Upper lobe of right lung (tissue), 1 donor: ENCODE measurements at regions not wholly inside any gene's neighbourhood (a gene's known extent, or its start where the extent isn't known, plus 50 kb on each side); places are given as distances from the start of the nearest gene placed in this dataset.
A peak's percentile ranks its signal among the peaks of the same experiment; 100 is the strongest.

Source experiments
- ATAC-seq: fragments of 200-7000 bp; cut with Tn5 transposase; one replicate; pipeline ENCODE4 v1.9.1; 2020; ENCODE audit warnings: mild to moderate bottlenecking, moderate library complexity
- DNase-seq: peaks from one replicate; pipeline ENCODE4 v3.0.0-alpha.2; 2020
- H3K27ac ChIP-seq: fragments of 200-600 bp; one replicate; pipeline ENCODE4 v1.8.0; 2022
- H3K27me3 ChIP-seq: fragments of 200-600 bp; one replicate; pipeline ENCODE4 v1.8.0; 2022; ENCODE audit warnings: mild to moderate bottlenecking
- H3K36me3 ChIP-seq: fragments of 200-600 bp; one replicate; pipeline ENCODE4 v1.8.0; 2022
- H3K4me1 ChIP-seq: fragments of 200-600 bp; one replicate; pipeline ENCODE4 v1.8.0; 2022
- H3K4me3 ChIP-seq: fragments of 200-600 bp; one replicate; pipeline ENCODE4 v1.8.0; 2022; ENCODE audit warnings: mild to moderate bottlenecking
- H3K9me3 ChIP-seq: fragments of 200-600 bp; one replicate; pipeline ENCODE4 v1.8.0; 2022
- intact Hi-C: fragments of 100-400 bp; cut with DNase I; formaldehyde crosslinking; loops from one replicate; pipeline ENCODE4 v1.11.0; 2022
- TF ChIP-seq, protein P1 (sequence below): fragments of 200-600 bp; IDR thresholded peaks from one replicate; pipeline ENCODE4 v1.8.0; 2022; ENCODE audit warnings: antibody characterized with exemption
- donor health status: DM: no; HTN: yes; CAD: no; lungs with severe emphysema.

GRCh38 chr18:76687304-76687962 lies 134.9 kb upstream of the ZNF236 start:
- H3K4me1 ChIP-seq: peaks cover 4% of the 10 kb centered on the region
- H3K27me3 ChIP-seq: no peaks in the 10 kb centered on the region
- H3K27ac ChIP-seq: no peak overlapping the region
- DNase-seq: no peak
- TF ChIP-seq, protein P1, sequence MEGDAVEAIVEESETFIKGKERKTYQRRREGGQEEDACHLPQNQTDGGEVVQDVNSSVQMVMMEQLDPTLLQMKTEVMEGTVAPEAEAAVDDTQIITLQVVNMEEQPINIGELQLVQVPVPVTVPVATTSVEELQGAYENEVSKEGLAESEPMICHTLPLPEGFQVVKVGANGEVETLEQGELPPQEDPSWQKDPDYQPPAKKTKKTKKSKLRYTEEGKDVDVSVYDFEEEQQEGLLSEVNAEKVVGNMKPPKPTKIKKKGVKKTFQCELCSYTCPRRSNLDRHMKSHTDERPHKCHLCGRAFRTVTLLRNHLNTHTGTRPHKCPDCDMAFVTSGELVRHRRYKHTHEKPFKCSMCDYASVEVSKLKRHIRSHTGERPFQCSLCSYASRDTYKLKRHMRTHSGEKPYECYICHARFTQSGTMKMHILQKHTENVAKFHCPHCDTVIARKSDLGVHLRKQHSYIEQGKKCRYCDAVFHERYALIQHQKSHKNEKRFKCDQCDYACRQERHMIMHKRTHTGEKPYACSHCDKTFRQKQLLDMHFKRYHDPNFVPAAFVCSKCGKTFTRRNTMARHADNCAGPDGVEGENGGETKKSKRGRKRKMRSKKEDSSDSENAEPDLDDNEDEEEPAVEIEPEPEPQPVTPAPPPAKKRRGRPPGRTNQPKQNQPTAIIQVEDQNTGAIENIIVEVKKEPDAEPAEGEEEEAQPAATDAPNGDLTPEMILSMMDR: no peak
- intact Hi-C loops: no loop called here
- no peak overlapping the region for H3K4me3 ChIP-seq
- no peaks in the 10 kb centered on the region for H3K9me3 ChIP-seq
- no peaks in the 10 kb centered on the region for H3K36me3 ChIP-seq
- peak; percentile 22 for ATAC-seq

- peak; percentile 87 for ATAC-seq
- intact Hi-C loops: no loop called here
- H3K4me3 ChIP-seq: no peak overlapping the region
These were observed 135.6 kb upstream of the ZNF236 start for GRCh38 chr18:76686737-76687231.

DNA sequence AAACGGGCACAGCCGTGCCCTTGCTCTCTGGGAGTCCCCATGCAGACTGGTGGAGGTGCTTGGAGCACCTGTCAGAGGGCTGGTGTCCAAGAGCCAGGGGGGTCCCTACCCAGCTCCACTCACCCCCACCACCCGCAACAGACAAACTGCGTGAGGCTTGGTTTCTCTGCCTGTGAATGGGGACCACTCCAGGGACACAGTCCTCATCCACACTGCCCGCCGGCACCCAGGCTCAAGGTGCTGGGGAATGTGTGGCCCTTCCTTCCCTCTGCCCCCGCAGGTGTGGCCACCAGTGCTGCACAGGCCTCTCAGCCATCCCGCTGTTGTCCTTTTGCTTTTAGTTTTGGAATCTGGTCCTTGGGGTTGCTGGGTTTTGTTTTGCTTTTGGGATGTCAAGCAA lies 136.5 kb upstream of the ZNF236 start:
- no peaks in the 10 kb centered on the region for H3K27me3 ChIP-seq
- no peaks in the 10 kb centered on the region for H3K9me3 ChIP-seq
- DNase-seq (no peak), ATAC-seq (no peak)
- H3K27ac ChIP-seq: no peak overlapping the region
- no peaks in the 10 kb centered on the region for H3K36me3 ChIP-seq
- H3K4me3 ChIP-seq: no peak overlapping the region
- TF ChIP-seq, protein P1: no peak
- intact Hi-C loops: no loop called here
- H3K4me1 ChIP-seq: peaks cover 4% of the 10 kb centered on the region

More at GRCh38 chr18:76686737-76687231, 135.6 kb upstream of the ZNF236 start:
- no peaks in the 10 kb centered on the region for H3K36me3 ChIP-seq
- H3K9me3 ChIP-seq: no peaks in the 10 kb centered on the region
- TF ChIP-seq, protein P1: peak; percentile 63
- peaks cover 4% of the 10 kb centered on the region for H3K4me1 ChIP-seq
- no peaks in the 10 kb centered on the region for H3K27me3 ChIP-seq
- no peak overlapping the region for H3K27ac ChIP-seq
- DNase-seq: no peak

GRCh38 chr18:76685402-76685801 lies 137.0 kb upstream of the ZNF236 start:
- DNase-seq (no peak), ATAC-seq (no peak)
- peaks cover 4% of the 10 kb centered on the region for H3K4me1 ChIP-seq
- intact Hi-C loops: no loop called here
- H3K9me3 ChIP-seq: no peaks in the 10 kb centered on the region
- no peaks in the 10 kb centered on the region for H3K27me3 ChIP-seq
- no peak overlapping the region for H3K27ac ChIP-seq
- H3K36me3 ChIP-seq: no peaks in the 10 kb centered on the region
- H3K4me3 ChIP-seq: no peak overlapping the region
- TF ChIP-seq, protein P1: no peak

GRCh38 chr18:76684265-76684664 lies 138.1 kb upstream of the ZNF236 start:
- H3K27me3 ChIP-seq: no peaks in the 10 kb centered on the region
- DNase-seq (no peak), ATAC-seq (no peak)
- intact Hi-C loops: no loop called here
- H3K36me3 ChIP-seq: no peaks in the 10 kb centered on the region
- TF ChIP-seq, protein P1: no peak
- H3K27ac ChIP-seq: no peak overlapping the region
- H3K4me3 ChIP-seq: no peak overlapping the region
- peaks cover 4% of the 10 kb centered on the region for H3K4me1 ChIP-seq
- H3K9me3 ChIP-seq: no peaks in the 10 kb centered on the region

- Histone ChIP-seq H3K36me3 (no peaks in the 10 kb centered on the region), H3K9me3 (no peaks in the 10 kb centered on the region), H3K4me1 (no peaks in the 10 kb centered on the region), H3K27ac (no peak overlapping the region), H3K27me3 (no peaks in the 10 kb centered on the region), H3K4me3 (no peak overlapping the region)
- TF ChIP-seq, protein P1: no peak
- no peak for DNase-seq
- intact Hi-C loops: no loop called here
- ATAC-seq: no peak
These were observed 142.4 kb upstream of the ZNF236 start for GRCh38 chr18:76679945-76680344.
